ENCODE measurements at regions not wholly inside any gene's neighbourhood (a gene's known extent, or its start where the extent isn't known, plus 50 kb on each side); places are given as distances from the start of the nearest gene placed in this dataset.
"Not testable (repeated sequence)": the region's sequence is repeated elsewhere in the genome, so short reads cannot be mapped to it uniquely, and the experiment has no call there.

GRCh38 chr16:60259956-60260355 is 1525.8 kb upstream of the GOT2 start:
- H3K9me3 Mint-ChIP-seq: peaks cover 18% of the 10 kb centered on the region
- no peaks in the 10 kb centered on the region for H3K27me3 Mint-ChIP-seq (ENCODE audit: low read depth)
- H3K36me3 Mint-ChIP-seq (ENCODE audit: low read depth): no peaks in the 10 kb centered on the region
- H3K27ac Mint-ChIP-seq: no peak overlapping the region
- H3K4me3 Mint-ChIP-seq: no peak overlapping the region
- H3K4me1 Mint-ChIP-seq (ENCODE audit: low read depth): no peaks in the 10 kb centered on the region

GRCh38 chr16:60246086-60246485 is 1512.0 kb upstream of the GOT2 start:
- no peak overlapping the region for H3K4me3 Mint-ChIP-seq
- no peaks in the 10 kb centered on the region for H3K36me3 Mint-ChIP-seq (ENCODE audit: low read depth)
- no peaks in the 10 kb centered on the region for H3K4me1 Mint-ChIP-seq (ENCODE audit: low read depth)
- no peaks in the 10 kb centered on the region for H3K27me3 Mint-ChIP-seq (ENCODE audit: low read depth)
- no peak overlapping the region for H3K27ac Mint-ChIP-seq
- peaks cover 2% of the 10 kb centered on the region for H3K9me3 Mint-ChIP-seq

- no peak overlapping the region for H3K27ac Mint-ChIP-seq
- no peaks in the 10 kb centered on the region for H3K27me3 Mint-ChIP-seq (ENCODE audit: low read depth)
- no peak overlapping the region for H3K4me3 Mint-ChIP-seq
- peaks cover 4% of the 10 kb centered on the region for H3K9me3 Mint-ChIP-seq
- H3K4me1 Mint-ChIP-seq (ENCODE audit: low read depth): no peaks in the 10 kb centered on the region
- no peaks in the 10 kb centered on the region for H3K36me3 Mint-ChIP-seq (ENCODE audit: low read depth)
Measured at GRCh38 chr16:60241671-60242070, 1507.6 kb upstream of the GOT2 start.

- H3K27me3 Mint-ChIP-seq (ENCODE audit: low read depth): no peaks in the 10 kb centered on the region
- H3K36me3 Mint-ChIP-seq (ENCODE audit: low read depth): no peaks in the 10 kb centered on the region
- H3K9me3 Mint-ChIP-seq: peaks cover 31% of the 10 kb centered on the region
- H3K27ac Mint-ChIP-seq: no peak overlapping the region
- H3K4me3 Mint-ChIP-seq: no peak overlapping the region
- H3K4me1 Mint-ChIP-seq (ENCODE audit: low read depth): no peaks in the 10 kb centered on the region
Measured at GRCh38 chr16:60230666-60231065, 1496.5 kb upstream of the GOT2 start.

GRCh38 chr16:60225541-60225940 is 1491.4 kb upstream of the GOT2 start:
- Mint-ChIP-seq H3K27ac (no peak overlapping the region), H3K27me3 (ENCODE audit: low read depth) (no peaks in the 10 kb centered on the region), H3K9me3 (peaks cover 18% of the 10 kb centered on the region), H3K4me1 (ENCODE audit: low read depth) (no peaks in the 10 kb centered on the region), H3K4me3 (no peak overlapping the region), H3K36me3 (ENCODE audit: low read depth) (no peaks in the 10 kb centered on the region)

GRCh38 chr16:60217787-60218186 is 1483.7 kb upstream of the GOT2 start:
- no peaks in the 10 kb centered on the region for H3K27me3 Mint-ChIP-seq (ENCODE audit: low read depth)
- peaks cover 7% of the 10 kb centered on the region for H3K9me3 Mint-ChIP-seq
- H3K27ac Mint-ChIP-seq: no peak overlapping the region
- H3K4me3 Mint-ChIP-seq: no peak overlapping the region
- no peaks in the 10 kb centered on the region for H3K4me1 Mint-ChIP-seq (ENCODE audit: low read depth)
- H3K36me3 Mint-ChIP-seq (ENCODE audit: low read depth): no peaks in the 10 kb centered on the region

- Mint-ChIP-seq H3K9me3 (peaks cover 13% of the 10 kb centered on the region), H3K4me3 (no peak overlapping the region), H3K36me3 (ENCODE audit: low read depth) (no peaks in the 10 kb centered on the region), H3K27ac (no peak overlapping the region), H3K27me3 (ENCODE audit: low read depth) (no peaks in the 10 kb centered on the region), H3K4me1 (ENCODE audit: low read depth) (no peaks in the 10 kb centered on the region)
Measured at GRCh38 chr16:60214311-60214710, 1480.2 kb upstream of the GOT2 start.

GRCh38 chr16:60206516-60206915 is 1472.4 kb upstream of the GOT2 start:
- Mint-ChIP-seq H3K9me3 (peaks cover 3% of the 10 kb centered on the region), H3K36me3 (ENCODE audit: low read depth) (no peaks in the 10 kb centered on the region)

GRCh38 chr16:60204181-60204580 is 1470.1 kb upstream of the GOT2 start:
- Mint-ChIP-seq H3K36me3 (ENCODE audit: low read depth) (no peaks in the 10 kb centered on the region), H3K9me3 (peaks cover 9% of the 10 kb centered on the region), H3K27ac (no peak overlapping the region), H3K27me3 (ENCODE audit: low read depth) (no peaks in the 10 kb centered on the region), H3K4me1 (ENCODE audit: low read depth) (no peaks in the 10 kb centered on the region), H3K4me3 (no peak overlapping the region)

More at GRCh38 chr16:60206516-60206915, 1472.4 kb upstream of the GOT2 start:
- H3K27me3 Mint-ChIP-seq (ENCODE audit: low read depth): no peaks in the 10 kb centered on the region
- no peaks in the 10 kb centered on the region for H3K4me1 Mint-ChIP-seq (ENCODE audit: low read depth)
- H3K4me3 Mint-ChIP-seq: no peak overlapping the region
- no peak overlapping the region for H3K27ac Mint-ChIP-seq

GRCh38 chr16:60203525-60204124 is 1469.5 kb upstream of the GOT2 start:
- no peak overlapping the region for H3K4me3 Mint-ChIP-seq
- no peak overlapping the region for H3K27ac Mint-ChIP-seq
- H3K9me3 Mint-ChIP-seq: peaks cover 12% of the 10 kb centered on the region
- H3K36me3 Mint-ChIP-seq (ENCODE audit: low read depth): no peaks in the 10 kb centered on the region
- H3K4me1 Mint-ChIP-seq (ENCODE audit: low read depth): no peaks in the 10 kb centered on the region
- no peaks in the 10 kb centered on the region for H3K27me3 Mint-ChIP-seq (ENCODE audit: low read depth)

- H3K27me3 Mint-ChIP-seq (ENCODE audit: low read depth); H3K36me3 Mint-ChIP-seq (ENCODE audit: low read depth): not testable (repeated sequence)
- H3K9me3 Mint-ChIP-seq: peaks cover 12% of the 10 kb centered on the region
Measured at GRCh38 chr16:60200729-60201128, 1466.6 kb upstream of the GOT2 start.

GRCh38 chr16:60200161-60200560 is 1466.0 kb upstream of the GOT2 start:
- Mint-ChIP-seq H3K36me3 (ENCODE audit: low read depth) (no peaks in the 10 kb centered on the region), H3K27me3 (ENCODE audit: low read depth) (no peaks in the 10 kb centered on the region), H3K4me1 (ENCODE audit: low read depth) (no peaks in the 10 kb centered on the region)

More at GRCh38 chr16:60200729-60201128, 1466.6 kb upstream of the GOT2 start:
- not testable (repeated sequence) for H3K27ac Mint-ChIP-seq; H3K4me1 Mint-ChIP-seq (ENCODE audit: low read depth); H3K4me3 Mint-ChIP-seq

GRCh38 chr16:60199150-60199549 is 1465.0 kb upstream of the GOT2 start:
- H3K9me3 Mint-ChIP-seq: peaks cover 12% of the 10 kb centered on the region

More at GRCh38 chr16:60200161-60200560, 1466.0 kb upstream of the GOT2 start:
- Mint-ChIP-seq H3K9me3 (peaks cover 12% of the 10 kb centered on the region), H3K4me3 (no peak overlapping the region), H3K27ac (no peak overlapping the region)

GRCh38 chr16:60181536-60181935 is 1447.4 kb upstream of the GOT2 start:
- Mint-ChIP-seq H3K9me3 (peaks cover 4% of the 10 kb centered on the region), H3K36me3 (ENCODE audit: low read depth) (no peaks in the 10 kb centered on the region), H3K27me3 (ENCODE audit: low read depth) (no peaks in the 10 kb centered on the region), H3K4me1 (ENCODE audit: low read depth) (no peaks in the 10 kb centered on the region), H3K4me3 (no peak overlapping the region), H3K27ac (no peak overlapping the region)

More at GRCh38 chr16:60199150-60199549, 1465.0 kb upstream of the GOT2 start:
- H3K4me3 Mint-ChIP-seq: no peak overlapping the region
- H3K27me3 Mint-ChIP-seq (ENCODE audit: low read depth): no peaks in the 10 kb centered on the region
- H3K36me3 Mint-ChIP-seq (ENCODE audit: low read depth): no peaks in the 10 kb centered on the region
- H3K4me1 Mint-ChIP-seq (ENCODE audit: low read depth): no peaks in the 10 kb centered on the region
- no peak overlapping the region for H3K27ac Mint-ChIP-seq

GRCh38 chr16:60180609-60181008 is 1446.5 kb upstream of the GOT2 start:
- H3K4me3 Mint-ChIP-seq: no peak overlapping the region
- H3K27me3 Mint-ChIP-seq (ENCODE audit: low read depth): no peaks in the 10 kb centered on the region
- H3K27ac Mint-ChIP-seq: no peak overlapping the region
- no peaks in the 10 kb centered on the region for H3K36me3 Mint-ChIP-seq (ENCODE audit: low read depth)
- H3K9me3 Mint-ChIP-seq: peaks cover 8% of the 10 kb centered on the region
- H3K4me1 Mint-ChIP-seq (ENCODE audit: low read depth): no peaks in the 10 kb centered on the region

GRCh38 chr16:60170196-60170595 is 1436.1 kb upstream of the GOT2 start:
- peaks cover 2% of the 10 kb centered on the region for H3K9me3 Mint-ChIP-seq
- no peaks in the 10 kb centered on the region for H3K4me1 Mint-ChIP-seq (ENCODE audit: low read depth)
- no peak overlapping the region for H3K27ac Mint-ChIP-seq
- H3K27me3 Mint-ChIP-seq (ENCODE audit: low read depth): no peaks in the 10 kb centered on the region
- H3K4me3 Mint-ChIP-seq: no peak overlapping the region
- H3K36me3 Mint-ChIP-seq (ENCODE audit: low read depth): no peaks in the 10 kb centered on the region

Data from T-helper 1 cell treated with Interleukin-12 subunit alpha and Interleukin-12 subunit beta and Interleukin-4 antibody, amounts not matched to agents 30 μg/mL and 1 μg/mL, for 36 hours (primary cell).